ENCODE measurements at regions not wholly inside any gene's neighbourhood (a gene's known extent, or its start where the extent isn't known, plus 50 kb on each side); places are given as distances from the start of the nearest gene placed in this dataset.

- TF ChIP-seq CTCF (IDR thresholded peaks at IDR 0.05; ENCODE audit: low read length) (no peak), EZH2 (IDR thresholded peaks at IDR 0.05; ENCODE audit: borderline replicate concordance, low read length) (no peak)
These were observed 68.1 kb downstream of the RBM43 start for GRCh38 chr2:151193576-151193975.
